ENCODE measurements at regions not wholly inside any gene's neighbourhood (a gene's known extent, or its start where the extent isn't known, plus 50 kb on each side); places are given as distances from the start of the nearest gene placed in this dataset.
"Not testable (repeated sequence)": the region's sequence is repeated elsewhere in the genome, so short reads cannot be mapped to it uniquely, and the experiment has no call there.

GRCh38 chr6:154937306-154938220 lies 57.6 kb upstream of the TIAM2 start:
- DNase-seq, result no peak
- Histone ChIP-seq H3K4me3 (no peak overlapping the region), H3K27me3 (ENCODE audit: low read depth) (no peaks in the 10 kb centered on the region), H3K9me3 (replicated peaks) (no peaks in the 10 kb centered on the region), H3K36me3 (no peaks in the 10 kb centered on the region), H3K4me1 (peaks cover 2% of the 10 kb centered on the region), H3K27ac (replicated peaks) (no peak overlapping the region)
- intact Hi-C loops (cut with micrococcal nuclease), result no loop called here
- TF ChIP-seq CTCF (IDR thresholded peaks at IDR 0.05; ENCODE audit: borderline replicate concordance), result no peak

- Histone ChIP-seq H3K4me3 (no peak overlapping the region), H3K36me3 (no peaks in the 10 kb centered on the region), H3K4me1 (no peaks in the 10 kb centered on the region), H3K27me3 (ENCODE audit: low read depth) (no peaks in the 10 kb centered on the region), H3K27ac (replicated peaks) (no peak overlapping the region), H3K9me3 (replicated peaks) (no peaks in the 10 kb centered on the region)
- TF ChIP-seq CTCF (IDR thresholded peaks at IDR 0.05; ENCODE audit: borderline replicate concordance), result no peak
- intact Hi-C loops (cut with micrococcal nuclease), result no loop called here
- no peak for DNase-seq
Observed at GRCh38 chr6:154938221-154938580, 56.9 kb upstream of the TIAM2 start.

GRCh38 chr6:154938727-154939285 lies 56.3 kb upstream of the TIAM2 start:
- H3K36me3 ChIP-seq; intact Hi-C loops (cut with micrococcal nuclease); H3K4me3 ChIP-seq; H3K27me3 ChIP-seq (ENCODE audit: low read depth); H3K4me1 ChIP-seq; H3K27ac ChIP-seq (replicated peaks); DNase-seq; H3K9me3 ChIP-seq (replicated peaks): not testable (repeated sequence)

GRCh38 chr6:154942770-154943169 lies 52.3 kb upstream of the TIAM2 start:
- no peak for TF ChIP-seq CTCF (IDR thresholded peaks at IDR 0.05; ENCODE audit: borderline replicate concordance)
- Histone ChIP-seq H3K4me1 (no peaks in the 10 kb centered on the region), H3K4me3 (no peak overlapping the region), H3K27ac (replicated peaks) (no peak overlapping the region), H3K9me3 (replicated peaks) (no peaks in the 10 kb centered on the region), H3K27me3 (ENCODE audit: low read depth) (no peaks in the 10 kb centered on the region), H3K36me3 (peaks cover 20% of the 10 kb centered on the region)
- intact Hi-C loops (cut with micrococcal nuclease), result no loop called here
- DNase-seq, result no peak

- no peak for TF ChIP-seq CTCF (IDR thresholded peaks at IDR 0.05; ENCODE audit: borderline replicate concordance)
- Histone ChIP-seq H3K4me1 (no peaks in the 10 kb centered on the region), H3K36me3 (peaks cover 20% of the 10 kb centered on the region), H3K27me3 (ENCODE audit: low read depth) (no peaks in the 10 kb centered on the region), H3K4me3 (no peak overlapping the region), H3K27ac (replicated peaks) (no peak overlapping the region), H3K9me3 (replicated peaks) (no peaks in the 10 kb centered on the region)
- intact Hi-C loops (cut with micrococcal nuclease), result no loop called here
- DNase-seq, result no peak
Observed at GRCh38 chr6:154945271-154945890, 49.7 kb upstream of the TIAM2 start.
